ENCODE measurements at regions not wholly inside any gene's neighbourhood (a gene's known extent, or its start where the extent isn't known, plus 50 kb on each side); places are given as distances from the start of the nearest gene placed in this dataset.
"Not testable (repeated sequence)": the region's sequence is repeated elsewhere in the genome, so short reads cannot be mapped to it uniquely, and the experiment has no call there.

DNA sequence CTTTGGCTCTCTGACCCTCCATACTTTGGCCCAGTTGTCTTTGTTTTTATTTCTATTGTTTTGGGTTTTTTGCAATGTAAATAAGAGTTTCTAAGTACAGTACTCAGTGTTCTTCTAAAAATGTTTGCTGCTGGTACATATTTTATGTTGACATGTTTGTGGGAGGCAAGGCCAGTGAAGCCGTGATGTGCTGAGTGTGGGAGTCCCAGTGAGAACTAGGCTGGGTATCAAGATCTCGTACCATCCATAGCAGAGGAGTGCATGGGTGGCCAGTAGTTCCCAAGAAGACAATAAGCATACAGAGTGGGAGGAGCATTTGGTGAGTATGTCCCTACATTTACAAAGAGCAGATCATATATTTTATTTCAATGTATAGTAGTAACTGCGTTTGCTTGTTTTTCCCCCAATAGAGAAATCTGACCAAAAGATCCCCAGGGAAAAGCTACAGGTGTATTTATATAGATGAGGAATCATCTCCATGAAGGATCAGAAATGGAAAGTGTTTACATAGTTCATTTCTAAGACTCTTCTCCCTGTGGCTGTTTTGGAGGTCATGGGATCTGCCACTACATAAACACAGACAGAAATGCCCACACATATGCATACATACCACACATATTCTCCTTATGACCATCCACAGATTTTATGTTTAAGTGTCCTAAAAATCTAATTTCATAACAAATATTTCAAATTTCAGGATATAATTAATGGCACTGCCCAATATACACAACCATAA, 285.9 kb downstream of the ALDH8A1 start:
- H3K36me3 ChIP-seq (ENCODE audit: insufficient read depth): no peaks in the 10 kb centered on the region
- H3K27me3 ChIP-seq (ENCODE audit: insufficient read depth, low read depth): no peaks in the 10 kb centered on the region
- no peaks in the 10 kb centered on the region for H3K79me2 ChIP-seq (ENCODE audit: insufficient read depth, low read depth)
- no peaks in the 10 kb centered on the region for H4K20me1 ChIP-seq (ENCODE audit: insufficient read depth)
- H3K4me3 ChIP-seq (IDR thresholded peaks at IDR 0.05; ENCODE audit: insufficient read depth, low read depth, low read length): no peak overlapping the region
- no peak for TF ChIP-seq CTCF (conservative IDR thresholded peaks at IDR 0.05; ENCODE audit: low read depth, low read length)
- H3K4me2 ChIP-seq: no peak overlapping the region
- H2AFZ ChIP-seq (ENCODE audit: low read depth): no peak overlapping the region
- H3K4me1 ChIP-seq (ENCODE audit: low read depth, poor library complexity, severe bottlenecking): no peaks in the 10 kb centered on the region
- no peak overlapping the region for H3K27ac ChIP-seq
- no peak overlapping the region for H3K9ac ChIP-seq

GRCh38 chr6:134663356-134663755, 286.5 kb downstream of the ALDH8A1 start:
- H2AFZ ChIP-seq (ENCODE audit: low read depth): no peak overlapping the region
- TF ChIP-seq CTCF (conservative IDR thresholded peaks at IDR 0.05; ENCODE audit: low read depth, low read length): no peak
- H3K4me1 ChIP-seq (ENCODE audit: low read depth, poor library complexity, severe bottlenecking): no peaks in the 10 kb centered on the region
- H3K4me3 ChIP-seq (IDR thresholded peaks at IDR 0.05; ENCODE audit: insufficient read depth, low read depth, low read length): no peak overlapping the region
- H3K4me2 ChIP-seq: no peak overlapping the region
- H3K9ac ChIP-seq: no peak overlapping the region
- no peaks in the 10 kb centered on the region for H3K36me3 ChIP-seq (ENCODE audit: insufficient read depth)
- H3K27ac ChIP-seq: no peak overlapping the region
- no peaks in the 10 kb centered on the region for H4K20me1 ChIP-seq (ENCODE audit: insufficient read depth)
- no peaks in the 10 kb centered on the region for H3K79me2 ChIP-seq (ENCODE audit: insufficient read depth, low read depth)
- H3K27me3 ChIP-seq (ENCODE audit: insufficient read depth, low read depth): no peaks in the 10 kb centered on the region

DNA sequence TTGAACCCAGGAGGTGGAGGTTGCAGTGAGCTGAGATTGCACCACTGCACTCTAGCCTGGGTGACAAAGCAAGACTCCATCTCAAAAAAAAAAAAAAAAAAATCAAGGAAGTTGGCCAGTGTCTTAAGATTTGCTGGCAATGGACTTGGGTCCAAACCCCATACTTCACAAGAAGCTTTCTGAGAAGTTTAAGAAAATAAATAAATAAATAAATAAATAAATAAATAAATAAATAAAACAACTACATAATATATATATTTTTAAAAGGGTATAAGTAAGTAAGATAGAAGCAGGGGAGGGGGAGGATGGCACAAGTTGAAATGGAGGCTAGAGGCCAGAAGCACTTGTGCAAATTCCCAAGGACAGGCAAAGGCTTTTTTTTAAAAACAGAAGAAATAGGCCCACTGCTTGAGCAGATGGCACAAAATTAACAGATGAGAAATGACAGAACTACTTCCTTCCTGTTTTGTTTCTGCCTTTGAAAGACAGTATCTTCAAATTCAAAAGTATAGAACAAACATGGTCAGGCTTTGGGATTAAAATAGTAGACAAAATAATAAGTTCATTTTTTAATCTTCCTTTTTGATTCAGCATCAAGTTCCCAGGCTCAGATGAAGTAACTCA, 287.7 kb downstream of the ALDH8A1 start:
- H3K4me2 ChIP-seq: no peak overlapping the region
- no peak overlapping the region for H2AFZ ChIP-seq (ENCODE audit: low read depth)
- no peaks in the 10 kb centered on the region for H3K27me3 ChIP-seq (ENCODE audit: insufficient read depth, low read depth)
- H3K4me1 ChIP-seq (ENCODE audit: low read depth, poor library complexity, severe bottlenecking): no peaks in the 10 kb centered on the region
- H3K4me3 ChIP-seq (IDR thresholded peaks at IDR 0.05; ENCODE audit: insufficient read depth, low read depth, low read length): no peak overlapping the region
- no peaks in the 10 kb centered on the region for H4K20me1 ChIP-seq (ENCODE audit: insufficient read depth)
- H3K79me2 ChIP-seq (ENCODE audit: insufficient read depth, low read depth): no peaks in the 10 kb centered on the region
- H3K9ac ChIP-seq: no peak overlapping the region
- no peak for TF ChIP-seq CTCF (conservative IDR thresholded peaks at IDR 0.05; ENCODE audit: low read depth, low read length)
- H3K36me3 ChIP-seq (ENCODE audit: insufficient read depth): no peaks in the 10 kb centered on the region
- no peak overlapping the region for H3K27ac ChIP-seq

DNA sequence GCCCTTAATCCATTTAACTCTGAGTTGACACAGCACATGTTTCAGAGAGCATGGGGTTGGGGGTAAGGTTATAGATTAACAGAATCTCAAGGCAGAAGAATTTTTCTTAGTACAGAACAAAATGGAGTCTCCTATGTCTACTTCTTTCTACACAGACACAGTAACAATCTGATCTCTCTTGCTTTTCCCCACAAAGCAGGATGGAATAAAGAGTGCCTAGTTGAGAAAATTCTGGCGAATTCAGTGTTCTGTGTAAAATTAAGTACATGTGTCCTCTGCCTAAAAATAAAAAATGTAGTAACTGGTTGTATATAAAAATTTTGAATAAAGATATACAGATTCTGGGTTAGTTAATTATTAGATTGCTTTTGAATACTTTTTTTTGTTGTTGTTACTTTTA, 290.0 kb downstream of the ALDH8A1 start:
- not testable (repeated sequence) for H3K4me1 ChIP-seq (ENCODE audit: low read depth, poor library complexity, severe bottlenecking); H4K20me1 ChIP-seq (ENCODE audit: insufficient read depth); H3K27me3 ChIP-seq (ENCODE audit: insufficient read depth, low read depth); H3K4me3 ChIP-seq (IDR thresholded peaks at IDR 0.05; ENCODE audit: insufficient read depth, low read depth, low read length); H3K4me2 ChIP-seq; H3K79me2 ChIP-seq (ENCODE audit: insufficient read depth, low read depth); H3K9ac ChIP-seq; H3K27ac ChIP-seq; H3K36me3 ChIP-seq (ENCODE audit: insufficient read depth); H2AFZ ChIP-seq (ENCODE audit: low read depth)

- no peak overlapping the region for H2AFZ ChIP-seq (ENCODE audit: low read depth)
- no peaks in the 10 kb centered on the region for H4K20me1 ChIP-seq (ENCODE audit: insufficient read depth)
- TF ChIP-seq CTCF (conservative IDR thresholded peaks at IDR 0.05; ENCODE audit: low read depth, low read length): no peak
- no peaks in the 10 kb centered on the region for H3K27me3 ChIP-seq (ENCODE audit: insufficient read depth, low read depth)
- H3K9ac ChIP-seq: no peak overlapping the region
- no peaks in the 10 kb centered on the region for H3K79me2 ChIP-seq (ENCODE audit: insufficient read depth, low read depth)
- no peaks in the 10 kb centered on the region for H3K36me3 ChIP-seq (ENCODE audit: insufficient read depth)
- no peak overlapping the region for H3K4me3 ChIP-seq (IDR thresholded peaks at IDR 0.05; ENCODE audit: insufficient read depth, low read depth, low read length)
- no peaks in the 10 kb centered on the region for H3K4me1 ChIP-seq (ENCODE audit: low read depth, poor library complexity, severe bottlenecking)
- no peak overlapping the region for H3K27ac ChIP-seq
- no peak overlapping the region for H3K4me2 ChIP-seq
These were observed 291.3 kb downstream of the ALDH8A1 start for GRCh38 chr6:134658596-134658995.

All from KMS-11 (cell line).